Lower leg skin (tissue), 4 donors: ENCODE measurements at regions not wholly inside any gene's neighbourhood (a gene's known extent, or its start where the extent isn't known, plus 50 kb on each side); places are given as distances from the start of the nearest gene placed in this dataset.

Experiments
- DNase-seq, 2 donors: peaks; one replicate each; pipeline ENCODE4 v3.0.0-alpha.2; 2019; ENCODE audit warnings: low spot score in 2 of 2
- H3K4me3 ChIP-seq: fragments of 200-600 bp; sonication (generic); 2 replicates; pipeline ENCODE4 v1.5.1; 2017; ENCODE audit warnings: mild to moderate bottlenecking, low read depth; ENCODE audit not compliant: poor library complexity, severe bottlenecking
- CTCF ChIP-seq, 3 donors: fragments of 450-650 bp; IDR thresholded peaks; one replicate each; pipeline ENCODE4 v1.5.1; 2016; ENCODE audit warnings: antibody characterized with exemption in 3 of 3, mild to moderate bottlenecking in 3 of 3, moderate library complexity in 2 of 3
- POLR2A ChIP-seq, 2 donors: fragments of 450-650 bp; IDR thresholded peaks; one replicate each; pipeline ENCODE4 v1.6.1; 2016 to 2017; ENCODE audit warnings: antibody characterized with exemption in 2 of 2, mild to moderate bottlenecking in 1 of 2, moderate library complexity in 1 of 2
- WGBS, 2 donors: methylation state at CpG; one replicate each; pipeline ENCODE4 v1.1.5; 2018; 5-methylcytosine and 5-hydroxymethylcytosine counted together
- intact Hi-C: fragments of 100-400 bp; cut with DNase I; formaldehyde crosslinking; loops from one replicate; pipeline ENCODE4 v1.15.0; 2023; ENCODE audit warnings: low total_unique reads

GRCh38 chr11:36817336-36817965 lies 219.4 kb upstream of the RAG2 start:
- no peak for DNase-seq
- TF ChIP-seq POLR2A (IDR thresholded peaks at IDR 0.05), result no peak
- no peak for TF ChIP-seq CTCF (IDR thresholded peaks at IDR 0.05)
- no peak overlapping the region for H3K4me3 ChIP-seq
- intact Hi-C loops, result no loop called here
- WGBS, 2 donors, result 76 to 77% methylated on average over 6 of the region's 6 CpGs

- intact Hi-C loops, result no loop called here
- TF ChIP-seq POLR2A (IDR thresholded peaks at IDR 0.05) (no peak), CTCF (IDR thresholded peaks at IDR 0.05) (no peak)
- H3K4me3 ChIP-seq, result no peak overlapping the region
- DNase-seq, result no peak
Measured at GRCh38 chr11:36809303-36809702, 211.3 kb upstream of the RAG2 start.

- no peak for DNase-seq
- no peak overlapping the region for H3K4me3 ChIP-seq
- intact Hi-C loops, result no loop called here
- WGBS, 2 donors, result 65 to 67% methylated on average over 4 of the region's 4 CpGs
- TF ChIP-seq CTCF (IDR thresholded peaks at IDR 0.05) (no peak), POLR2A (IDR thresholded peaks at IDR 0.05) (no peak)
Measured at GRCh38 chr11:36807871-36808270, 209.8 kb upstream of the RAG2 start.

DNA sequence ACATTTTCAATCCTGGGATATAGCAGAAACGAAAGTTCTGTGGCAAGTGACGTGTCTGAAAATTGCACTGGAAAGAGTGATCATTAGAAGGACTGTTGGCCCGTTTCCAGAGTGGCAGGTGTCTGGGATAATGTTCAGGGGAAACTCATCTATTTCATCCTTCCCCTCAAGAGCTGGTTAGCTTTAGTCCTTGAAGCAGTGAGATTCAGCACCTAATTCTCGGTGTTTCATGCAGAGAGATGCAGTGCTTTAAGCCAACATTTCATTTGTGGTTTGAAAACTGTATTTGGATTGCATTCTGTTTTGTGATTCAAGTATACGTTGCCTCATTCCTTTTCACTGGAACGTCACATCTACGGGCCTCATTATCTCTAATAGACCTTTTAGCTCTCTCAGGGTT lies 205.0 kb upstream of the RAG2 start:
- H3K4me3 ChIP-seq, result no peak overlapping the region
- TF ChIP-seq POLR2A (IDR thresholded peaks at IDR 0.05), result no peak
- no peak for TF ChIP-seq CTCF (IDR thresholded peaks at IDR 0.05)
- WGBS, 2 donors, result 74 to 75% methylated on average over 7 of the region's 7 CpGs
- intact Hi-C loops, result no loop called here
- DNase-seq, result no peak

DNA sequence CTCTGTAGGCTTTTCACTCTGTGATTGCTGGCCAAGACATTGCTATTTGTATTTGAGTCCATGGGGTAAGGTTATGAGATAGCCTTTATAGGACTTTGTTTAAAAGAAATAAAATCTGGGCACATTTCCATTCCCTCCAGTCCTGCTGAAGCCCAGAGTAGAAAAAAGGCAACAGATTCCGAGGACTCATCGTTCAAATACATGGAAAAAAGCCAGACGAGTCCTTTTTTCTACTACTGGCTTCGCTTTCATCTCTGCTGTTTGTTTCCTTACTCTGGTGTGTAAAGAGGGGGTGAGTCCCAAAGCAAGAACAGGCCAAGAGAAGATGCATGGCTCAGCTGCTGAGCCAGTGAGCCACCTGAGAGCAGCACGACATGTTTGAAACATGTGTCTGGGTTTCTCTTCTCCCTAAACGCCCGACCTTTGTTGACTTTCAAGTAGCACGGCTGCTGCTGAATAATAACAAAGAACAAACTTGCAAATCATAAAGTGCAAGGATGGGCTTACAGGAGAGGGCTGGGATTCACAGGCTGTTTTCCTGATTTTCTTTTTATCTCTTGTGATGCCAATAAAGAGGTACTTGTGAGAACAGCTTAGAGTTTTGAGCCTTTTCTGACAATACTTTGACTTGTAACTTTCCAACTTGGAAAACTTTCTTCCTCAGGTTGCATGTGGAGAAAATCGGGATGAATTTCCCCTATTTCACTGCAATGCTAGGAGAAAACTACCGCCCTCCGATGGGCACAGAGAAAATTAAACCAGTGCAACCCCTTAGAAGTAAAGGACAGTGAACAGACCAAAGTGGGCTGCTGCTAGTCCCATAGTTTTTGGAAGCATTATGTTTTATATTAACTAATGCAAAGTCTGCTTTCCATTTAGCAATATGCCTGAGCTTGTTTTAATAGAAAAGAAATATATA lies 195.2 kb upstream of the RAG2 start:
- no peak overlapping the region for H3K4me3 ChIP-seq
- DNase-seq, result no peak
- TF ChIP-seq POLR2A (IDR thresholded peaks at IDR 0.05) (no peak), CTCF (IDR thresholded peaks at IDR 0.05) (no peak)
- WGBS, 2 donors, result 13 to 17% methylated on average over 11 of the region's 11 CpGs
- intact Hi-C loops, result no loop called here
